ENCODE measurements at regions not wholly inside any gene's neighbourhood (a gene's known extent, or its start where the extent isn't known, plus 50 kb on each side); places are given as distances from the start of the nearest gene placed in this dataset.
"Not testable (repeated sequence)": the region's sequence is repeated elsewhere in the genome, so short reads cannot be mapped to it uniquely, and the experiment has no call there.

- H3K36me3 ChIP-seq (ENCODE audit: control insufficient read depth, insufficient read depth, low read length), result no peaks in the 10 kb centered on the region
Observed at GRCh38 chr2:47728551-47728950, 54.4 kb upstream of the MSH6 start.

DNA sequence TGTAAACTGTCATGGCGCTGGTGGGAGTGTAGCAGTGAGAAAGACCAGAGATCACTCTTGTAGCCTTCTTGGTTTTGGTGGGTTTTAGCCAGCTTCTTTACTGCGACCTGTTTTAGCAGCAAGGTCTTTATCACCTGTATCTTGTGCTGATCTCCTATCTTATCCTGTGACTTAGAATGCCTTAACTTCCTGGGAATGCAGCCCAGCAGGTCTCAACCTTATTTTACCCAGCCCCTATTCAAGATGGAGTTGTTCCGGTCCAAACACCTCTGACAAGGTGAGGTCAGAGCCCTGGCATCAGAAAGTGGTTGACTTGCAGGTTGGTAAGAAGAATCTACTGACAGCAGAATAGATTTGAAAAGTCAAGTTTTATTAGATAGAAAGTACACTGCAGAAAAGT lies 55.0 kb upstream of the MSH6 start:
- Histone ChIP-seq H3K27me3 (ENCODE audit: control insufficient read depth, insufficient read depth, low read length) (no peaks in the 10 kb centered on the region), H3K36me3 (ENCODE audit: control insufficient read depth, insufficient read depth, low read length) (no peaks in the 10 kb centered on the region), H3K9me3 (ENCODE audit: control insufficient read depth, insufficient read depth, low read length) (no peaks in the 10 kb centered on the region), H3K4me1 (ENCODE audit: control insufficient read depth, insufficient read depth, low read length) (no peaks in the 10 kb centered on the region), H3K9ac (ENCODE audit: low read depth, low read length) (no peak overlapping the region), H3K4me3 (ENCODE audit: low read depth, low read length) (no peak overlapping the region)

More at GRCh38 chr2:47728551-47728950, 54.4 kb upstream of the MSH6 start:
- Histone ChIP-seq H3K9ac (ENCODE audit: low read depth, low read length) (no peak overlapping the region), H3K9me3 (ENCODE audit: control insufficient read depth, insufficient read depth, low read length) (no peaks in the 10 kb centered on the region), H3K4me1 (ENCODE audit: control insufficient read depth, insufficient read depth, low read length) (no peaks in the 10 kb centered on the region), H3K27me3 (ENCODE audit: control insufficient read depth, insufficient read depth, low read length) (no peaks in the 10 kb centered on the region), H3K4me3 (ENCODE audit: low read depth, low read length) (no peak overlapping the region)

DNA sequence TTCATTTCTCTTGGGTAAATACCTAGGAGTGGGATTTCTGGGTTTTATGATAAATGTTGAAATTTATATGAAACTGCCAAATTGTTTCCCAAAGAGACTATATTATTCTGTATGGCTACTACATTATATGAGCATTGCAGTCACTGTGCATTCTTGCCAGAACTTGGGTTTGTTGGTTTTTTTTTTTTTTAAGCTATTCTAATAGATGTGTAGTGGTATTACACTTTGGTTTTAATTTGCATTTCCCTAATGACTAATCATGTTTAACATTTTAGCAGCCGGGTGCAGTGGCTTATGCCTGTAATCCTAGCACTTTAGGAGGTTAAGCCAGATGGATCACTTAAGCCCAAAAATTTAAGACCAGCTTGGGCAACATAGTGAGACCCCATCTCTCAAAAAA lies 56.0 kb upstream of the MSH6 start:
- not testable (repeated sequence) for H3K4me3 ChIP-seq (ENCODE audit: low read depth, low read length); H3K27me3 ChIP-seq (ENCODE audit: control insufficient read depth, insufficient read depth, low read length); H3K36me3 ChIP-seq (ENCODE audit: control insufficient read depth, insufficient read depth, low read length); H3K9ac ChIP-seq (ENCODE audit: low read depth, low read length); H3K9me3 ChIP-seq (ENCODE audit: control insufficient read depth, insufficient read depth, low read length); H3K4me1 ChIP-seq (ENCODE audit: control insufficient read depth, insufficient read depth, low read length)

- no peaks in the 10 kb centered on the region for H3K36me3 ChIP-seq (ENCODE audit: control insufficient read depth, insufficient read depth, low read length)
- no peaks in the 10 kb centered on the region for H3K9me3 ChIP-seq (ENCODE audit: control insufficient read depth, insufficient read depth, low read length)
- H3K4me1 ChIP-seq (ENCODE audit: control insufficient read depth, insufficient read depth, low read length), result no peaks in the 10 kb centered on the region
- no peaks in the 10 kb centered on the region for H3K27me3 ChIP-seq (ENCODE audit: control insufficient read depth, insufficient read depth, low read length)
- no peak overlapping the region for H3K9ac ChIP-seq (ENCODE audit: low read depth, low read length)
- no peak overlapping the region for H3K4me3 ChIP-seq (ENCODE audit: low read depth, low read length)
Observed at GRCh38 chr2:47725808-47726207, 57.1 kb upstream of the MSH6 start.

- Histone ChIP-seq H3K9ac (ENCODE audit: low read depth, low read length) (no peak overlapping the region), H3K4me1 (ENCODE audit: control insufficient read depth, insufficient read depth, low read length) (no peaks in the 10 kb centered on the region), H3K9me3 (ENCODE audit: control insufficient read depth, insufficient read depth, low read length) (no peaks in the 10 kb centered on the region), H3K36me3 (ENCODE audit: control insufficient read depth, insufficient read depth, low read length) (no peaks in the 10 kb centered on the region), H3K27me3 (ENCODE audit: control insufficient read depth, insufficient read depth, low read length) (no peaks in the 10 kb centered on the region), H3K4me3 (ENCODE audit: low read depth, low read length) (no peak overlapping the region)
Observed at GRCh38 chr2:47724221-47724981, 58.5 kb upstream of the MSH6 start.

DNA sequence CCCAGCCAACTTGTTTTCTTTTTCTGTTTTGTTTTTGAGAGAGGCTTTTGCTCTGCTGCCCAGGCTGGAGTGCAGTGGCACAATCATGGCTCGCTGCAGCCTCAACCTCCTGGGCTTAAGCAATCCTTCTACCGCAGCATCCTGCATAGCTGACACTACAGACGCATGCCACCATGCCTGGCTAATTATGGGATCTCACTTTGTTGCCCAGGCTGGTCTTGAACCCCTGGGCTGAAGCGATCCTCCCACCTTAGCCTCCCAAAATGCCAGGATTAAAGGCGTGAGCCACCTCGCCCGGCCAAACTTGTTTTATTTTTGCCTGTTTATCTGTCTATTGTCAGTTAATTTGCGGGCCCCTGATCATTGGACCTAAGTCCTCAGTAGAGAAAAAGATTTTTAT lies 61.6 kb upstream of the MSH6 start:
- H3K4me1 ChIP-seq (ENCODE audit: control insufficient read depth, insufficient read depth, low read length), result peaks cover 2% of the 10 kb centered on the region
- no peak overlapping the region for H3K4me3 ChIP-seq (ENCODE audit: low read depth, low read length)
- no peaks in the 10 kb centered on the region for H3K9me3 ChIP-seq (ENCODE audit: control insufficient read depth, insufficient read depth, low read length)
- no peaks in the 10 kb centered on the region for H3K36me3 ChIP-seq (ENCODE audit: control insufficient read depth, insufficient read depth, low read length)
- no peak overlapping the region for H3K9ac ChIP-seq (ENCODE audit: low read depth, low read length)
- H3K27me3 ChIP-seq (ENCODE audit: control insufficient read depth, insufficient read depth, low read length), result no peaks in the 10 kb centered on the region

GRCh38 chr2:47720559-47720958 lies 62.4 kb upstream of the MSH6 start:
- Histone ChIP-seq H3K9me3 (ENCODE audit: control insufficient read depth, insufficient read depth, low read length) (no peaks in the 10 kb centered on the region), H3K9ac (ENCODE audit: low read depth, low read length) (no peak overlapping the region), H3K27me3 (ENCODE audit: control insufficient read depth, insufficient read depth, low read length) (no peaks in the 10 kb centered on the region), H3K4me1 (ENCODE audit: control insufficient read depth, insufficient read depth, low read length) (peaks cover 2% of the 10 kb centered on the region), H3K36me3 (ENCODE audit: control insufficient read depth, insufficient read depth, low read length) (no peaks in the 10 kb centered on the region), H3K4me3 (ENCODE audit: low read depth, low read length) (no peak overlapping the region)

GRCh38 chr2:47720036-47720435 lies 62.9 kb upstream of the MSH6 start:
- peaks cover 2% of the 10 kb centered on the region for H3K4me1 ChIP-seq (ENCODE audit: control insufficient read depth, insufficient read depth, low read length)
- H3K36me3 ChIP-seq (ENCODE audit: control insufficient read depth, insufficient read depth, low read length), result no peaks in the 10 kb centered on the region
- no peaks in the 10 kb centered on the region for H3K27me3 ChIP-seq (ENCODE audit: control insufficient read depth, insufficient read depth, low read length)
- H3K9ac ChIP-seq (ENCODE audit: low read depth, low read length), result no peak overlapping the region
- H3K4me3 ChIP-seq (ENCODE audit: low read depth, low read length), result no peak overlapping the region
- H3K9me3 ChIP-seq (ENCODE audit: control insufficient read depth, insufficient read depth, low read length), result no peaks in the 10 kb centered on the region

- Histone ChIP-seq H3K9ac (ENCODE audit: low read depth, low read length) (no peak overlapping the region), H3K4me3 (ENCODE audit: low read depth, low read length) (no peak overlapping the region), H3K9me3 (ENCODE audit: control insufficient read depth, insufficient read depth, low read length) (no peaks in the 10 kb centered on the region), H3K4me1 (ENCODE audit: control insufficient read depth, insufficient read depth, low read length) (peaks cover 2% of the 10 kb centered on the region), H3K36me3 (ENCODE audit: control insufficient read depth, insufficient read depth, low read length) (no peaks in the 10 kb centered on the region), H3K27me3 (ENCODE audit: control insufficient read depth, insufficient read depth, low read length) (no peaks in the 10 kb centered on the region)
Observed at GRCh38 chr2:47719099-47719498, 63.8 kb upstream of the MSH6 start.

DNA sequence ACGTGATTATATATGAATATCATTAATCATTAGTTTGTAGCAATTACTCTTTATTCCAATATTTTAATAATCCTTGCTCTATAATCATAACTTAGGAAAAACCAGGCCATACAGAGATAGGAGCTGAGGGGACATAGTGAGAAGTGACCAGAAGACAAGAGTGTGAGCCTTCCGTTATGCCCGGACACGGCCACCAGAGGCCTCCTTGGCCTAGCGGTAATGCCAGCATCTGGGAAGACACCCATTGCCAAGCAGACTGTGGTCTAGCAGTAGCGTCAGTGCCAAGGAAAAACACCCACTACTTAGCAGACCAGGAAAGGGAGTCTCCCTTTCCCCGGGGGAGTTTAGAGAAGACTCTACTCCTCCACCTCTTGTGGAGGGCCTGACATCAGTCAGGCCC lies 66.6 kb upstream of the MSH6 start:
- H3K36me3 ChIP-seq (ENCODE audit: control insufficient read depth, insufficient read depth, low read length); H3K27me3 ChIP-seq (ENCODE audit: control insufficient read depth, insufficient read depth, low read length); H3K4me1 ChIP-seq (ENCODE audit: control insufficient read depth, insufficient read depth, low read length): not testable (repeated sequence)

GRCh38 chr2:47715552-47715951 lies 67.4 kb upstream of the MSH6 start:
- no peaks in the 10 kb centered on the region for H3K36me3 ChIP-seq (ENCODE audit: control insufficient read depth, insufficient read depth, low read length)
- no peak overlapping the region for H3K9ac ChIP-seq (ENCODE audit: low read depth, low read length)
- no peaks in the 10 kb centered on the region for H3K9me3 ChIP-seq (ENCODE audit: control insufficient read depth, insufficient read depth, low read length)
- no peaks in the 10 kb centered on the region for H3K27me3 ChIP-seq (ENCODE audit: control insufficient read depth, insufficient read depth, low read length)
- H3K4me3 ChIP-seq (ENCODE audit: low read depth, low read length), result no peak overlapping the region
- peaks cover 2% of the 10 kb centered on the region for H3K4me1 ChIP-seq (ENCODE audit: control insufficient read depth, insufficient read depth, low read length)

More for the DNA sequence above, 66.6 kb upstream of the MSH6 start:
- H3K9me3 ChIP-seq (ENCODE audit: control insufficient read depth, insufficient read depth, low read length); H3K9ac ChIP-seq (ENCODE audit: low read depth, low read length); H3K4me3 ChIP-seq (ENCODE audit: low read depth, low read length): not testable (repeated sequence)

DNA sequence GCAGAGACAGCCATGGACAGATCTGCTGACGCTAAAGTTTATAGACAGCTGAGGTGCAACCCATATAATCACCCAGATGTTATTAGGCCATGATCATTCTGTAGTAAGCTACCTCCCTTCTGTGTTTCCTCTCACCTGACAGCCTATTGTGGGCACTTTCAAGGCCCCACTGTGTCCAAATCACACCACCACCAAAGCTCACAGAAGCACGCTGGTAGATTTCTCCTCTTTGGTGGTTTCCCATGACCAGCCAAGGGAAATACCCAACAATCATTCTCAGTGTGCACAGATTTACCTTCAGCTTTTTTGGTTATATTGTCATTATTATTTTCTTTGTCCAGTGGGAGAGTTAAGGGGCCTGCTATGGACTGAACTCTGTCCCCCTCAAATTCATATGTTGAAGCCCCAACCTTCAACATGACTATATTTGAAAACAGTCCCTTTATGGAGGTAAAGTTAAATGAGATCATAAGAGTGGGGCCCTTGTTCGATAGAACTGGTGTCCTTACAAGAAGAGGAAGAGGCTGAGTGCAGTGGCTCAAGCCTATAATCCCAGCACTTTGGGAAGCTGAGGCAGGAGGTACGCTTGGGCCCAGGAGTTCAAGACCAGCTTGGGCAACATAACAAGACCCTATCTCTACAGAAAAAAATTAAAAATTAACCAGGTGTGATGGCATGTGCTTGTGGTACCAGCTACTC lies 74.0 kb upstream of the MSH6 start:
- Histone ChIP-seq H3K4me1 (ENCODE audit: control insufficient read depth, insufficient read depth, low read length) (peaks cover 2% of the 10 kb centered on the region), H3K27me3 (ENCODE audit: control insufficient read depth, insufficient read depth, low read length) (no peaks in the 10 kb centered on the region), H3K9me3 (ENCODE audit: control insufficient read depth, insufficient read depth, low read length) (no peaks in the 10 kb centered on the region), H3K36me3 (ENCODE audit: control insufficient read depth, insufficient read depth, low read length) (no peaks in the 10 kb centered on the region), H3K4me3 (ENCODE audit: low read depth, low read length) (no peak overlapping the region), H3K9ac (ENCODE audit: low read depth, low read length) (no peak overlapping the region)
